SK-N-SH (cell line): ENCODE measurements at regions not wholly inside any gene's neighbourhood (a gene's known extent, or its start where the extent isn't known, plus 50 kb on each side); places are given as distances from the start of the nearest gene placed in this dataset.

ENCODE experiments used
- CTCF ChIA-PET: fragments of 300-600, 350-600 bp; formaldehyde crosslinking; extraction: SDS; loops from one replicate; lab custom pipeline; 2021; lab: Yijun Ruan, JAX
- POLR2A ChIA-PET: fragments of 350-600 bp; sonication (Branson Sonifier 250); formaldehyde crosslinking; extraction: SDS; loops from one replicate; lab custom pipeline; 2020; ENCODE audit warnings: antibody characterized with exemption, inconsistent platforms; lab: Yijun Ruan, JAX
- DNase-seq: peaks from one replicate; pipeline ENCODE4 v3.0.0; 2012
- H2AFZ ChIP-seq: fragments of 200-600 bp; sonication (generic); 2 replicates; pipeline ENCODE4 v1.8.1; 2016; ENCODE audit warnings: antibody characterized with exemption, mild to moderate bottlenecking, low read depth
- H3F3A ChIP-seq: fragments of 200-600 bp; sonication (generic); replicated peaks from 2 replicates; pipeline ENCODE3; 2016; ENCODE audit warnings: antibody characterized with exemption, mild to moderate bottlenecking; ENCODE audit not compliant: insufficient read depth
- H3K27ac ChIP-seq, 2 experiments: fragments of 200-500 bp in 1 of 2; fragments of 200-600 bp in 1 of 2; sonication (Bioruptor generic) in 1 of 2; sonication (generic), shearing (Covaris generic) in 1 of 2; 2 replicates each; pipeline versions ENCODE4 v1.5.1 to v1.6.1; 2014 to 2016; ENCODE audit warnings: low read depth in 2 of 2, inconsistent platforms in 1 of 2, low read length in 1 of 2, mild to moderate bottlenecking in 1 of 2, mixed read lengths in 1 of 2
- H3K27me3 ChIP-seq: fragments of 200-600 bp; sonication (generic), shearing (Covaris generic); 2 replicates; pipeline ENCODE4 v1.6.1; 2016; ENCODE audit warnings: mixed run types; ENCODE audit not compliant: insufficient read depth
- H3K36me3 ChIP-seq, 2 experiments: fragments of 200-500 bp in 1 of 2; fragments of 200-600 bp in 1 of 2; sonication (Bioruptor generic) in 1 of 2; sonication (generic) in 1 of 2; replicated peaks in 1 of 2; 2 replicates each; pipeline versions ENCODE3 to v1.5.1; 2014 to 2016; ENCODE audit warnings: low read length in 1 of 2, mild to moderate bottlenecking in 1 of 2; ENCODE audit not compliant: insufficient read depth in 2 of 2, control insufficient read depth in 1 of 2
- H3K4me1 ChIP-seq, 2 experiments: fragments of 200-500 bp in 1 of 2; fragments of 200-600 bp in 1 of 2; sonication (Bioruptor generic) in 1 of 2; sonication (generic), shearing (Covaris generic) in 1 of 2; 2 replicates each; pipeline versions ENCODE4 v1.5.1 to v1.6.1; 2014 to 2016; ENCODE audit warnings: low read depth in 1 of 2, low read length in 1 of 2, mixed run types in 1 of 2; ENCODE audit not compliant: insufficient read depth in 2 of 2, control insufficient read depth in 1 of 2
- H3K4me2 ChIP-seq: fragments of 200-600 bp; sonication (generic), shearing (Covaris generic); 2 replicates; pipeline ENCODE4 v1.6.1; 2017; ENCODE audit warnings: mixed run types
- H3K4me3 ChIP-seq, 2 experiments: fragments of 200-500 bp in 1 of 2; fragments of 200-600 bp in 1 of 2; sonication (Bioruptor generic) in 1 of 2; sonication (generic), shearing (Covaris generic) in 1 of 2; 2 replicates each; pipeline versions ENCODE4 v1.5.1 to v1.8.1; 2014 to 2016; ENCODE audit warnings: low read depth in 2 of 2, inconsistent platforms in 1 of 2, low read length in 1 of 2, mild to moderate bottlenecking in 1 of 2, mixed read lengths in 1 of 2, moderate library complexity in 1 of 2
- H3K79me2 ChIP-seq: fragments of 200-600 bp; sonication (generic); 2 replicates; pipeline ENCODE4 v1.8.1; 2017; ENCODE audit warnings: mild to moderate bottlenecking; ENCODE audit not compliant: insufficient read depth
- H3K9ac ChIP-seq: fragments of 200-600 bp; sonication (generic); 2 replicates; pipeline ENCODE4 v1.6.1; 2017; ENCODE audit warnings: mixed run types
- H3K9me2 ChIP-seq: fragments of 200-600 bp; sonication (generic); 2 replicates; pipeline ENCODE4 v1.6.1; 2017; ENCODE audit warnings: mixed run types
- H3K9me3 ChIP-seq: fragments of 200-600 bp; sonication (generic); 2 replicates; pipeline ENCODE4 v1.6.1; 2017; ENCODE audit warnings: mixed run types, mild to moderate bottlenecking, moderate library complexity
- H4K20me1 ChIP-seq: fragments of 200-600 bp; sonication (generic); 2 replicates; pipeline ENCODE4 v1.6.1; 2017; ENCODE audit warnings: mild to moderate bottlenecking, mixed run types; ENCODE audit not compliant: insufficient read depth
- CTCF ChIP-seq: fragments of 200-600 bp; sonication (generic); IDR thresholded peaks from 2 replicates; pipeline ENCODE4 v1.6.1; 2017; ENCODE audit warnings: antibody characterized with exemption, mild to moderate bottlenecking, moderate library complexity
- EZH2phosphoT487 ChIP-seq: fragments of 200-600 bp; sonication (generic); IDR thresholded peaks from 2 replicates; pipeline ENCODE4 v1.6.1; 2017; ENCODE audit warnings: low read depth, mixed run types, mild to moderate bottlenecking, antibody characterized with exemption, moderate library complexity, borderline replicate concordance
- FOSL2 ChIP-seq: IDR thresholded peaks from 2 replicates; pipeline ENCODE4 v1.4.0; 2012; ENCODE audit warnings: low read depth, mild to moderate bottlenecking, moderate library complexity, borderline replicate concordance
- MAX ChIP-seq: IDR thresholded peaks from 2 replicates; pipeline ENCODE4 v1.4.0; 2012; ENCODE audit warnings: low read depth
- MEF2A ChIP-seq: IDR thresholded peaks from 2 replicates; pipeline ENCODE4 v1.4.0; 2012; ENCODE audit warnings: low read depth, borderline replicate concordance
- NFIC ChIP-seq: IDR thresholded peaks from 2 replicates; pipeline ENCODE4 v1.4.0; 2012; ENCODE audit warnings: borderline replicate concordance
- RXRA ChIP-seq: IDR thresholded peaks from 2 replicates; pipeline ENCODE4 v1.4.0; 2012; ENCODE audit warnings: low read depth, mild to moderate bottlenecking, borderline replicate concordance
- TCF12 ChIP-seq: IDR thresholded peaks from 2 replicates; pipeline ENCODE4 v1.4.0; 2012
- TEAD4 ChIP-seq: IDR thresholded peaks from 2 replicates; pipeline ENCODE4 v1.4.0; 2012; ENCODE audit warnings: mild to moderate bottlenecking, borderline replicate concordance; ENCODE audit not compliant: insufficient read depth
- USF1 ChIP-seq: IDR thresholded peaks from 2 replicates; pipeline ENCODE4 v1.4.0; 2012; ENCODE audit warnings: low read depth, borderline replicate concordance
- WGBS: methylation state at CpG from one replicate; pipeline ENCODE4 v1.1.6; 2017; ENCODE audit warnings: low lambda C conversion rate; 5-methylcytosine and 5-hydroxymethylcytosine counted together
- TF ChIP-seq, protein P1 (sequence below): fragments of 150-350 bp; IDR thresholded peaks from 2 replicates; pipeline ENCODE4 v1.6.1; 2017; ENCODE audit warnings: antibody characterized with exemption, low read length, low read depth, borderline replicate concordance

DNA sequence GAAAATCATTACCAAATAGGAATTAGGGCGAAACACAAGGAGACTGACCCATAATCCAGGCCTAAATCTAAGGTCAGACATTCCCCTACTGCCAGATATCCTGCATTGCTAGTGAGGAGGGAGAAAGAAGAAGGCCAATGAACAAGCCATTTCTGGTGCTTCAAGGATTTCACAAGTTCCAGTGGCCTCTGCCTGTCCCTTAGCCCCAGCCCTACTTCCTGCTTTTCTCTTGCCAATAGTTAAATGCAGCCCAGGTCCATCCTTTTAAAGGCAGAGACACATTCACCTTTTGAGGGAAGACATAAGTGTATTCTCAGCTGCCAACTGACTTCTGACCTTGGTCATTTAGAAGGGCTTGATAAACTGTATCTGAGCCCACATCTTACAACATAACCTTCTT lies 135.8 kb downstream of the ZNF621 start:
- no peak for DNase-seq
- H3K79me2 ChIP-seq, result no peaks in the 10 kb centered on the region
- H4K20me1 ChIP-seq, result no peaks in the 10 kb centered on the region
- no peaks in the 10 kb centered on the region for H3K36me3 ChIP-seq
- no peaks in the 10 kb centered on the region for H3K9me2 ChIP-seq
- no peak overlapping the region for H3K27ac ChIP-seq
- no peak overlapping the region for H3K4me2 ChIP-seq
- no peaks in the 10 kb centered on the region for H3F3A ChIP-seq
- CTCF ChIA-PET, result no interaction called here
- peaks cover 0 to 2% of the 10 kb centered on the region in 2 experiments; a peak in 1 of 4 replicates for H3K4me1 ChIP-seq
- no peaks in the 10 kb centered on the region for H3K9me3 ChIP-seq
- H3K9ac ChIP-seq, result no peak overlapping the region
- WGBS, result 11% methylated on average over 1 of the region's 1 CpG
- H3K27me3 ChIP-seq, result no peaks in the 10 kb centered on the region
- H3K4me3 ChIP-seq, result no peak overlapping the region
- TF ChIP-seq RXRA (no peak), TEAD4 (no peak), MAX (no peak), MEF2A (no peak), EZH2phosphoT487 (no peak), CTCF (no peak), NFIC (no peak), USF1 (no peak)
- H2AFZ ChIP-seq, result no peak overlapping the region
- POLR2A ChIA-PET, result no interaction called here

DNA sequence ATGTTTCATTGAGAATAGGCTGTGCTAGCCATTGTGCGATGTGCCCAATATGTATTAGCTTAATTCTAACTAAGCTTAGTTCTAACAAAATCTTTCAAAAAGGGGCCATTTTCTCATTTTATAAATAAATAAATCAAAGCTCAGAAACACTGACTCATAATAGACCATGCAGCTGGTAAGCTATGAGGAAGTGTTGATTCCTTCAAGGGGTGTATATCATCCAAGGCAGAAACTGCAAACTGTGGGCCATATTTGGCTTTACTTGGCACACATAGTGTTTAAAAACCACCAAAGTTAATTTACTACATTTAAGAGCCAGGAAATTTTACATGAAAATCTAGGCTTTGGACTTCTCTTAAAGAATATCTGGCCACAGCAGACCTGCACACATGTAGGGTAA lies 136.5 kb downstream of the ZNF621 start:
- Histone ChIP-seq H3K4me1 (peaks cover 0 to 2% of the 10 kb centered on the region in 2 experiments; a peak in 1 of 4 replicates), H2AFZ (no peak overlapping the region), H4K20me1 (no peaks in the 10 kb centered on the region), H3K79me2 (no peaks in the 10 kb centered on the region), H3K9me2 (no peaks in the 10 kb centered on the region), H3K4me2 (no peak overlapping the region), H3K4me3 (no peak overlapping the region), H3K27ac (no peak overlapping the region), H3K9ac (no peak overlapping the region), H3F3A (no peaks in the 10 kb centered on the region), H3K27me3 (no peaks in the 10 kb centered on the region), H3K9me3 (no peaks in the 10 kb centered on the region), H3K36me3 (no peaks in the 10 kb centered on the region)
- no peak for DNase-seq
- ChIA-PET POLR2A (no interaction called here), CTCF (no interaction called here)
- WGBS, result 90% methylated on average over 1 of the region's 1 CpG
- no peak for TF ChIP-seq TCF12
- TF ChIP-seq, protein P1, sequence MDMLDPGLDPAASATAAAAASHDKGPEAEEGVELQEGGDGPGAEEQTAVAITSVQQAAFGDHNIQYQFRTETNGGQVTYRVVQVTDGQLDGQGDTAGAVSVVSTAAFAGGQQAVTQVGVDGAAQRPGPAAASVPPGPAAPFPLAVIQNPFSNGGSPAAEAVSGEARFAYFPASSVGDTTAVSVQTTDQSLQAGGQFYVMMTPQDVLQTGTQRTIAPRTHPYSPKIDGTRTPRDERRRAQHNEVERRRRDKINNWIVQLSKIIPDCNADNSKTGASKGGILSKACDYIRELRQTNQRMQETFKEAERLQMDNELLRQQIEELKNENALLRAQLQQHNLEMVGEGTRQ, result no peak
- TF ChIP-seq FOSL2, result no peak
- no peak for TF ChIP-seq USF1
